Neural progenitor cell (in vitro differentiated cells): ENCODE measurements at regions not wholly inside any gene's neighbourhood (a gene's known extent, or its start where the extent isn't known, plus 50 kb on each side); places are given as distances from the start of the nearest gene placed in this dataset.

Experiments
- DNase-seq: peaks from one replicate; pipeline ENCODE4 v3.0.0-alpha.2; 2016; ENCODE audit warnings: low spot score
- H2AFZ ChIP-seq: fragments of 200-600 bp; sonication (generic); replicated peaks from 2 replicates; pipeline ENCODE4 v1.6.1; 2016; ENCODE audit warnings: antibody characterized with exemption
- H3F3A ChIP-seq: fragments of 200-600 bp; sonication (generic); 2 replicates; pipeline ENCODE4 v1.6.1; 2016; ENCODE audit warnings: antibody characterized with exemption, low read depth
- H3K27ac ChIP-seq: fragments of 200-600 bp; sonication (generic); 2 replicates; pipeline ENCODE4 v1.5.1; 2016; ENCODE audit warnings: mild to moderate bottlenecking
- H3K27me3 ChIP-seq: fragments of 200-600 bp; sonication (generic); 2 replicates; pipeline ENCODE4 v1.6.1; 2016; ENCODE audit warnings: mild to moderate bottlenecking, moderate library complexity
- H3K36me3 ChIP-seq: fragments of 200-600 bp; sonication (generic); 2 replicates; pipeline ENCODE4 v1.5.1; 2016
- H3K4me1 ChIP-seq: fragments of 200-600 bp; sonication (generic); 2 replicates; pipeline ENCODE4 v1.6.1; 2016; ENCODE audit warnings: mixed run types
- H3K4me2 ChIP-seq: fragments of 200-600 bp; sonication (generic); 2 replicates; pipeline ENCODE4 v1.6.1; 2016
- H3K4me3 ChIP-seq: fragments of 200-600 bp; sonication (generic); 2 replicates; pipeline ENCODE4 v1.5.1; 2016
- H3K79me2 ChIP-seq: fragments of 200-600 bp; sonication (generic); 2 replicates; pipeline ENCODE4 v1.6.1; 2016; ENCODE audit warnings: low read depth
- H3K9ac ChIP-seq: fragments of 200-600 bp; sonication (generic); 2 replicates; pipeline ENCODE4 v1.6.1; 2016
- H3K9me3 ChIP-seq: fragments of 200-600 bp; sonication (generic); 2 replicates; pipeline ENCODE4 v1.5.1; 2016; ENCODE audit warnings: low read depth
- H4K20me1 ChIP-seq: fragments of 200-600 bp; sonication (generic); 2 replicates; pipeline ENCODE4 v1.6.1; 2016; ENCODE audit warnings: low read depth
- H3K27ac Mint-ChIP-seq: 3 replicates; pipeline ENCODE4 v1.8.0; 2021; ENCODE audit warnings: mixed read lengths
- H3K27me3 Mint-ChIP-seq: 2 replicates; pipeline ENCODE4 v1.8.0; 2022; ENCODE audit warnings: low read depth, mild to moderate bottlenecking, inconsistent platforms, moderate library complexity, mixed read lengths; ENCODE audit not compliant: insufficient read depth
- H3K36me3 Mint-ChIP-seq: 3 replicates; pipeline ENCODE4 v1.8.0; 2021; ENCODE audit warnings: mixed read lengths
- H3K4me1 Mint-ChIP-seq: 3 replicates; pipeline ENCODE4 v1.8.0; 2021; ENCODE audit warnings: mixed read lengths
- H3K4me3 Mint-ChIP-seq: 3 replicates; pipeline ENCODE4 v1.8.0; 2021; ENCODE audit warnings: mild to moderate bottlenecking, moderate library complexity, mixed read lengths
- H3K9me3 Mint-ChIP-seq: 3 replicates; pipeline ENCODE4 v1.8.0; 2020; ENCODE audit warnings: mixed read lengths
- CTCF ChIP-seq: fragments of 200-600 bp; sonication (generic); IDR thresholded peaks from 2 replicates; pipeline ENCODE4 v1.5.1; 2017; ENCODE audit warnings: antibody characterized with exemption, mild to moderate bottlenecking
- EZH2 ChIP-seq: fragments of 200-600 bp; sonication (generic); IDR thresholded peaks from 2 replicates; pipeline ENCODE4 v1.6.1; 2017; ENCODE audit warnings: antibody characterized with exemption, mild to moderate bottlenecking, moderate library complexity
- EZH2phosphoT487 ChIP-seq: fragments of 200-600 bp; sonication (generic); IDR thresholded peaks from 2 replicates; pipeline ENCODE4 v1.6.1; 2017; ENCODE audit warnings: antibody characterized with exemption

- no peaks in the 10 kb centered on the region for H3K79me2 ChIP-seq
- Mint-ChIP-seq H3K27ac (no peak overlapping the region), H3K36me3 (peaks cover 4% of the 10 kb centered on the region), H3K27me3 (peaks cover 18% of the 10 kb centered on the region), H3K4me1 (peaks cover 3% of the 10 kb centered on the region), H3K9me3 (peaks cover 17% of the 10 kb centered on the region), H3K4me3 (no peak overlapping the region)
- DNase-seq = no peak
- H3K9me3 ChIP-seq = no peaks in the 10 kb centered on the region
- H3K4me2 ChIP-seq = no peak overlapping the region
- no peak overlapping the region for H2AFZ ChIP-seq
- no peak overlapping the region for H3K4me3 ChIP-seq
- no peaks in the 10 kb centered on the region for H3K36me3 ChIP-seq
- H3K27ac ChIP-seq = no peak overlapping the region
- H3K9ac ChIP-seq = no peak overlapping the region
- H3K4me1 ChIP-seq = no peaks in the 10 kb centered on the region
- TF ChIP-seq EZH2phosphoT487 = no peak
- TF ChIP-seq EZH2 = no peak
- TF ChIP-seq CTCF = no peak
- H3K27me3 ChIP-seq = peaks cover 37% of the 10 kb centered on the region
- H3F3A ChIP-seq = no peaks in the 10 kb centered on the region
- no peaks in the 10 kb centered on the region for H4K20me1 ChIP-seq
Observed at GRCh38 chr7:149696280-149696679, 77.1 kb downstream of the ZNF467 start.

DNA sequence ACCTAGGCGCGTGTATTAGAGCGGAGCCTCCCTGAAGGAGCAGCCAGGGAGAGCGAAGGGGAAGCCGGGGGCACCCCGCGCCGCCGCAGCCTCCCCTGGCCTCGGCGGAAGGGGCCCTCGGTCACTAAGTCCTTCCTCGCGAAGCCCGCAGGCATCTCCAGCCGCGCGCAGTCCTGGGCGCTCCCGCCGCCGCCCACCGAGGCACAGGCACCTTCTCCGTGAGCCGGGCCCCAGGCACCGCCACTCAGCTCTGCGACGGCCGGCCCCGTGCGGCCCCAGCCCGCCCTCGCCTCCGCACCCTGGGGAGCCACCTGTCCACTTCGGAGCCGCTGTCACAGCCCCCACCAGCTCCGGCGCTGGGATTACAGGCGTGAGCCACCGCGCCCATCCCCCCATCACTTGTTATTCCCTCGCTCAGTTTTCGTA lies 80.8 kb downstream of the ZNF467 start:
- no peaks in the 10 kb centered on the region for H3K9me3 ChIP-seq
- H3K4me3 ChIP-seq = peak overlapping the region; percentile 44
- DNase-seq = peak; percentile 61
- Mint-ChIP-seq H3K9me3 (peaks cover 10% of the 10 kb centered on the region), H3K27me3 (peaks cover 18% of the 10 kb centered on the region), H3K4me3 (peak overlapping the region; percentile 78), H3K4me1 (peaks cover 5% of the 10 kb centered on the region), H3K36me3 (peaks cover 4% of the 10 kb centered on the region), H3K27ac (no peak overlapping the region)
- TF ChIP-seq EZH2 = peak; percentile 79
- TF ChIP-seq EZH2phosphoT487 = no peak
- TF ChIP-seq CTCF = no peak
- no peaks in the 10 kb centered on the region for H3F3A ChIP-seq
- no peaks in the 10 kb centered on the region for H3K79me2 ChIP-seq
- no peak overlapping the region for H3K9ac ChIP-seq
- H2AFZ ChIP-seq = peak overlapping the region; percentile 64
- peaks cover 46% of the 10 kb centered on the region for H3K27me3 ChIP-seq
- H3K4me2 ChIP-seq = peak overlapping the region; percentile 77
- H3K36me3 ChIP-seq = no peaks in the 10 kb centered on the region
- H3K27ac ChIP-seq = no peak overlapping the region
- no peaks in the 10 kb centered on the region for H3K4me1 ChIP-seq
- H4K20me1 ChIP-seq = no peaks in the 10 kb centered on the region

DNA sequence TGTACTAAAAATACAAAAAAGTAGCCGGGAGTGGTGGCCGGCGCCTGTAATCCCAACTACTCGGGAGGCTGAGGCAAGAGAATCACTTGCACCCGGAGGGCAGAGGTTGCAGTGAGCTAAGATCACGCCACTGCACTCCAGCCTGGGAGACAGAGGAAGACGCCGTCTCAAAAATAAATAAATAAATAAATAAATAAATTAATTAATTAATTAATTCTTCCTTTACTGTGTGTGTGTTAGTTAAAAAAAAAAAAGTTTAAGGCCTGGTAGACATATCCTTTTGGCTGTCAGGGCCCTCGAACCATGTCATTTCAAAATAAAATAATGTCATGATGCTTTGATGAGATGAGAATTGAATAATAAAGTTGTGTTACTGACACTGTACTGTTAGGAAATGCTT lies 81.3 kb downstream of the ZNF467 start:
- TF ChIP-seq EZH2phosphoT487 (no peak), CTCF (no peak), EZH2 (no peak)
- no peaks in the 10 kb centered on the region for H3K36me3 ChIP-seq
- H4K20me1 ChIP-seq = no peaks in the 10 kb centered on the region
- H3K27ac ChIP-seq = no peak overlapping the region
- H3K9ac ChIP-seq = no peak overlapping the region
- Mint-ChIP-seq H3K27me3 (peaks cover 21% of the 10 kb centered on the region), H3K4me3 (peak overlapping the region; percentile 59), H3K27ac (no peak overlapping the region), H3K4me1 (peaks cover 5% of the 10 kb centered on the region), H3K9me3 (peaks cover 11% of the 10 kb centered on the region), H3K36me3 (peaks cover 4% of the 10 kb centered on the region)
- H3K27me3 ChIP-seq = peaks cover 46% of the 10 kb centered on the region
- no peaks in the 10 kb centered on the region for H3K9me3 ChIP-seq
- H3F3A ChIP-seq = no peaks in the 10 kb centered on the region
- no peaks in the 10 kb centered on the region for H3K4me1 ChIP-seq
- no peak for DNase-seq
- H3K4me3 ChIP-seq = peak overlapping the region; percentile 44
- no peaks in the 10 kb centered on the region for H3K79me2 ChIP-seq
- H3K4me2 ChIP-seq = peak overlapping the region; percentile 77
- H2AFZ ChIP-seq = peak overlapping the region; percentile 64
